ENCODE measurements at regions not wholly inside any gene's neighbourhood (a gene's known extent, or its start where the extent isn't known, plus 50 kb on each side); places are given as distances from the start of the nearest gene placed in this dataset.

GRCh38 chrX:68936608-68937007, 107.8 kb downstream of the EFNB1 start:
- TF ChIP-seq, protein P1, sequence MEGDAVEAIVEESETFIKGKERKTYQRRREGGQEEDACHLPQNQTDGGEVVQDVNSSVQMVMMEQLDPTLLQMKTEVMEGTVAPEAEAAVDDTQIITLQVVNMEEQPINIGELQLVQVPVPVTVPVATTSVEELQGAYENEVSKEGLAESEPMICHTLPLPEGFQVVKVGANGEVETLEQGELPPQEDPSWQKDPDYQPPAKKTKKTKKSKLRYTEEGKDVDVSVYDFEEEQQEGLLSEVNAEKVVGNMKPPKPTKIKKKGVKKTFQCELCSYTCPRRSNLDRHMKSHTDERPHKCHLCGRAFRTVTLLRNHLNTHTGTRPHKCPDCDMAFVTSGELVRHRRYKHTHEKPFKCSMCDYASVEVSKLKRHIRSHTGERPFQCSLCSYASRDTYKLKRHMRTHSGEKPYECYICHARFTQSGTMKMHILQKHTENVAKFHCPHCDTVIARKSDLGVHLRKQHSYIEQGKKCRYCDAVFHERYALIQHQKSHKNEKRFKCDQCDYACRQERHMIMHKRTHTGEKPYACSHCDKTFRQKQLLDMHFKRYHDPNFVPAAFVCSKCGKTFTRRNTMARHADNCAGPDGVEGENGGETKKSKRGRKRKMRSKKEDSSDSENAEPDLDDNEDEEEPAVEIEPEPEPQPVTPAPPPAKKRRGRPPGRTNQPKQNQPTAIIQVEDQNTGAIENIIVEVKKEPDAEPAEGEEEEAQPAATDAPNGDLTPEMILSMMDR (IDR thresholded peaks at IDR 0.05; ENCODE audit: unreplicated experiment) = no peak
- H3K27me3 Mint-ChIP-seq (ENCODE audit: unreplicated experiment) = no peaks in the 10 kb centered on the region
- CTCF ChIA-PET = no interaction called here
- H3K27ac Mint-ChIP-seq (ENCODE audit: unreplicated experiment) = no peak overlapping the region
- no TSS peak for BruUV-seq (replicated peaks)
- no peak for DNase-seq
- H3K4me1 Mint-ChIP-seq (ENCODE audit: low read depth, unreplicated experiment) = peaks cover 24% of the 10 kb centered on the region
- no peak overlapping the region for H3K4me3 Mint-ChIP-seq (ENCODE audit: low read depth, unreplicated experiment)
- intact Hi-C loops (cut with micrococcal nuclease; ENCODE audit: unreplicated experiment) = no loop called here
- H3K9me3 Mint-ChIP-seq (ENCODE audit: low read depth, unreplicated experiment) = no peaks in the 10 kb centered on the region
- H3K36me3 Mint-ChIP-seq (ENCODE audit: insufficient read depth, unreplicated experiment) = no peaks in the 10 kb centered on the region

DNA sequence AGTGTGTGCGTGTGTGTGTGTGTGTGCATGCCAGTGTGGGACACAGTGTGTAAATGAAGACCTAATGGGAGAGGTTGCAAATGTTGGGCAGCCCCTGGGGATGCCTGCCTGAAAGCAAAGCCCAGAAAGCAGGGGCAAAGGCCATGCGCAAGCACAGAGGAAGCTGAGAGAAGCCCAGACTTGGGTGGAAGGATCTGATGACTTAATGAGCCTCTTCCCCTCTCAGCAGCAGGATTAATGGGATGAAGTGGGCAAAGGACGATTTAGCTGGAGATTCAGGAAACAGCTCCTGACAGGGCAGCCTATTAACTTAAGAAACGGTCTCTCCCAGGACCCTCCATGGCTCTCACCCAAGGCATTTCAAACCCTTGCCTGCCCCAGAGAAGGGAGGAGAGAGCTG, 107.3 kb downstream of the EFNB1 start:
- TF ChIP-seq, protein P1 (IDR thresholded peaks at IDR 0.05; ENCODE audit: unreplicated experiment) = no peak
- Mint-ChIP-seq H3K36me3 (ENCODE audit: insufficient read depth, unreplicated experiment) (no peaks in the 10 kb centered on the region), H3K27me3 (ENCODE audit: unreplicated experiment) (no peaks in the 10 kb centered on the region), H3K27ac (ENCODE audit: unreplicated experiment) (no peak overlapping the region), H3K9me3 (ENCODE audit: low read depth, unreplicated experiment) (no peaks in the 10 kb centered on the region), H3K4me1 (ENCODE audit: low read depth, unreplicated experiment) (peaks cover 20% of the 10 kb centered on the region), H3K4me3 (ENCODE audit: low read depth, unreplicated experiment) (no peak overlapping the region)
- intact Hi-C loops (cut with micrococcal nuclease; ENCODE audit: unreplicated experiment) = no loop called here
- no peak for DNase-seq
- no TSS peak for BruUV-seq (replicated peaks)
- CTCF ChIA-PET = no interaction called here

- no peaks in the 10 kb centered on the region for H3K9me3 Mint-ChIP-seq (ENCODE audit: low read depth, unreplicated experiment)
- H3K4me3 Mint-ChIP-seq (ENCODE audit: low read depth, unreplicated experiment) = no peak overlapping the region
- no peaks in the 10 kb centered on the region for H3K36me3 Mint-ChIP-seq (ENCODE audit: insufficient read depth, unreplicated experiment)
- H3K27me3 Mint-ChIP-seq (ENCODE audit: unreplicated experiment) = no peaks in the 10 kb centered on the region
- CTCF ChIA-PET = no interaction called here
- intact Hi-C loops (cut with micrococcal nuclease; ENCODE audit: unreplicated experiment) = no loop called here
- no peak for DNase-seq
- peaks cover 26% of the 10 kb centered on the region for H3K4me1 Mint-ChIP-seq (ENCODE audit: low read depth, unreplicated experiment)
- no TSS peak for BruUV-seq (replicated peaks)
- H3K27ac Mint-ChIP-seq (ENCODE audit: unreplicated experiment) = no peak overlapping the region
- TF ChIP-seq, protein P1 (IDR thresholded peaks at IDR 0.05; ENCODE audit: unreplicated experiment) = no peak
These were observed 106.5 kb downstream of the EFNB1 start for GRCh38 chrX:68935362-68935761.

DNA sequence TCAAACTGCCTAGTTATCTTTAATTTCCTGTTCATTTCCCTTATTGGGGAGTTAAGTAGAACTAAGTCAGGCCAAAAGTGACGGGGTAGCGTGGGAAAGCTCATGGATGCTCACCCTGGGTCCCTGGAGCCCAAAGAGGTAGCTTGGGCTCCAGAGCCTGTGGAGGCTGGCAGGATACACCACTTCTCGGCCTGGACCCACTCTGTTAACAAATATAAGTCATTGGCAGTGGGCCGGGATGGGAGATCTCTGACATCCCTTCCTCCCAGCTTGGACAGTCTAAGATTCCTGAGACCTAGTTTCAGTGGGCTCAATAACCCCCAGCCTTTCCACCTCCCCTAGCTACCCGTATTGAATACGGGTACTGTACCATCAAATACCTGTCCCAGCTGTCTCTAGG, 106.1 kb downstream of the EFNB1 start:
- H3K27ac Mint-ChIP-seq (ENCODE audit: unreplicated experiment) = no peak overlapping the region
- H3K27me3 Mint-ChIP-seq (ENCODE audit: unreplicated experiment) = no peaks in the 10 kb centered on the region
- H3K4me3 Mint-ChIP-seq (ENCODE audit: low read depth, unreplicated experiment) = no peak overlapping the region
- DNase-seq = no peak
- peaks cover 30% of the 10 kb centered on the region for H3K4me1 Mint-ChIP-seq (ENCODE audit: low read depth, unreplicated experiment)
- intact Hi-C loops (cut with micrococcal nuclease; ENCODE audit: unreplicated experiment) = no loop called here
- TF ChIP-seq, protein P1 (IDR thresholded peaks at IDR 0.05; ENCODE audit: unreplicated experiment) = no peak
- H3K36me3 Mint-ChIP-seq (ENCODE audit: insufficient read depth, unreplicated experiment) = no peaks in the 10 kb centered on the region
- CTCF ChIA-PET = no interaction called here
- no peaks in the 10 kb centered on the region for H3K9me3 Mint-ChIP-seq (ENCODE audit: low read depth, unreplicated experiment)
- BruUV-seq (replicated peaks) = no TSS peak

GRCh38 chrX:68934421-68934820, 105.6 kb downstream of the EFNB1 start:
- Mint-ChIP-seq H3K4me3 (ENCODE audit: low read depth, unreplicated experiment) (no peak overlapping the region), H3K27ac (ENCODE audit: unreplicated experiment) (no peak overlapping the region), H3K9me3 (ENCODE audit: low read depth, unreplicated experiment) (no peaks in the 10 kb centered on the region), H3K36me3 (ENCODE audit: insufficient read depth, unreplicated experiment) (no peaks in the 10 kb centered on the region), H3K27me3 (ENCODE audit: unreplicated experiment) (no peaks in the 10 kb centered on the region), H3K4me1 (ENCODE audit: low read depth, unreplicated experiment) (peaks cover 35% of the 10 kb centered on the region)
- CTCF ChIA-PET = no interaction called here
- no TSS peak for BruUV-seq (replicated peaks)
- TF ChIP-seq, protein P1 (IDR thresholded peaks at IDR 0.05; ENCODE audit: unreplicated experiment) = no peak
- intact Hi-C loops (cut with micrococcal nuclease; ENCODE audit: unreplicated experiment) = no loop called here
- no peak for DNase-seq
